ENCODE measurements at regions not wholly inside any gene's neighbourhood (a gene's known extent, or its start where the extent isn't known, plus 50 kb on each side); places are given as distances from the start of the nearest gene placed in this dataset.

GRCh38 chr3:101065962-101066361 is 72.7 kb upstream of the ABI3BP start:
- Histone ChIP-seq H3K4me3 (ENCODE audit: insufficient read depth in 1 of 2, low read depth in 1 of 2, low read length in 2 of 2) (peak overlapping the region in 1 of 2 experiments; percentile 42), H3K4ac (ENCODE audit: low read depth in 1 of 2, low read length in 2 of 2) (no peak overlapping the region), H3K79me1 (replicated peaks; ENCODE audit: low read length, poor library complexity, severe bottlenecking) (no peaks in the 10 kb centered on the region), H3K14ac (ENCODE audit: low read length in 2 of 2) (no peak overlapping the region), H2BK15ac (ENCODE audit: low read depth, poor library complexity, severe bottlenecking) (no peak overlapping the region), H2BK12ac (ENCODE audit: low read length in 2 of 2) (no peak overlapping the region), H3K4me1 (ENCODE audit: control insufficient read depth, insufficient read depth, low read depth, low read length) (peaks cover 4% of the 10 kb centered on the region), H3K18ac (ENCODE audit: low read depth in 1 of 2, low read length in 2 of 2) (no peak overlapping the region), H3K27me3 (ENCODE audit: control insufficient read depth in 1 of 2, insufficient read depth in 1 of 2, low read length in 2 of 2) (no peaks in the 10 kb centered on the region), H2AFZ (ENCODE audit: low read depth, low read length) (no peak overlapping the region), H4K8ac (ENCODE audit: low read length) (no peak overlapping the region), H2BK5ac (ENCODE audit: low read depth, low read length, poor library complexity, severe bottlenecking) (no peak overlapping the region), H4K91ac (ENCODE audit: low read length) (no peak overlapping the region), H3K23ac (ENCODE audit: low read length in 2 of 2) (no peak overlapping the region), H3K27ac (ENCODE audit: low read length, poor library complexity, severe bottlenecking) (peak overlapping the region; percentile 89), H2BK120ac (ENCODE audit: low read depth, low read length) (no peak overlapping the region), H3K36me3 (ENCODE audit: control insufficient read depth in 1 of 2, insufficient read depth in 2 of 2, low read depth in 1 of 2, low read length in 2 of 2) (no peaks in the 10 kb centered on the region), H3K4me2 (ENCODE audit: low read length, poor library complexity, severe bottlenecking) (no peak overlapping the region), H3K9me3 (ENCODE audit: control insufficient read depth, low read length) (no peaks in the 10 kb centered on the region), H2AK5ac (ENCODE audit: low read length, severe bottlenecking) (no peak overlapping the region), H3K9ac (ENCODE audit: low read length) (peak overlapping the region; percentile 78)
- 50% methylated on average over 3 of the region's 3 CpGs for WGBS
- peak; percentile 84 for DNase-seq

- Histone ChIP-seq H3K36me3 (ENCODE audit: control insufficient read depth in 1 of 2, insufficient read depth in 2 of 2, low read depth in 1 of 2, low read length in 2 of 2) (no peaks in the 10 kb centered on the region), H4K8ac (ENCODE audit: low read length) (no peak overlapping the region), H4K91ac (ENCODE audit: low read length) (no peak overlapping the region), H3K4ac (ENCODE audit: low read depth in 1 of 2, low read length in 2 of 2) (no peak overlapping the region), H2BK120ac (ENCODE audit: low read depth, low read length) (no peak overlapping the region), H3K18ac (ENCODE audit: low read depth in 1 of 2, low read length in 2 of 2) (no peak overlapping the region), H3K4me1 (ENCODE audit: control insufficient read depth, insufficient read depth, low read depth, low read length) (peaks cover 2% of the 10 kb centered on the region), H2AK5ac (ENCODE audit: low read length, severe bottlenecking) (no peak overlapping the region), H3K9me3 (ENCODE audit: control insufficient read depth, low read length) (peaks cover 12% of the 10 kb centered on the region), H3K4me2 (ENCODE audit: low read length, poor library complexity, severe bottlenecking) (no peak overlapping the region), H3K14ac (ENCODE audit: low read length in 2 of 2) (no peak overlapping the region), H2AFZ (ENCODE audit: low read depth, low read length) (no peak overlapping the region), H3K79me1 (replicated peaks; ENCODE audit: low read length, poor library complexity, severe bottlenecking) (no peaks in the 10 kb centered on the region), H3K9ac (ENCODE audit: low read length) (no peak overlapping the region), H3K23ac (ENCODE audit: low read length in 2 of 2) (no peak overlapping the region), H2BK5ac (ENCODE audit: low read depth, low read length, poor library complexity, severe bottlenecking) (no peak overlapping the region), H2BK15ac (ENCODE audit: low read depth, poor library complexity, severe bottlenecking) (no peak overlapping the region), H3K27me3 (ENCODE audit: control insufficient read depth in 1 of 2, insufficient read depth in 1 of 2, low read length in 2 of 2) (no peaks in the 10 kb centered on the region), H3K4me3 (ENCODE audit: insufficient read depth in 1 of 2, low read depth in 1 of 2, low read length in 2 of 2) (no peak overlapping the region), H2BK12ac (ENCODE audit: low read length in 2 of 2) (no peak overlapping the region), H3K27ac (ENCODE audit: low read length, poor library complexity, severe bottlenecking) (no peak overlapping the region)
- no peak for DNase-seq
Observed at GRCh38 chr3:101063401-101063800, 70.2 kb upstream of the ABI3BP start.

GRCh38 chr3:101061312-101061711 is 68.1 kb upstream of the ABI3BP start:
- Histone ChIP-seq H3K36me3 (ENCODE audit: control insufficient read depth in 1 of 2, insufficient read depth in 2 of 2, low read depth in 1 of 2, low read length in 2 of 2) (no peaks in the 10 kb centered on the region), H3K27ac (ENCODE audit: low read length, poor library complexity, severe bottlenecking) (no peak overlapping the region), H2AK5ac (ENCODE audit: low read length, severe bottlenecking) (no peak overlapping the region), H2BK120ac (ENCODE audit: low read depth, low read length) (no peak overlapping the region), H3K79me1 (replicated peaks; ENCODE audit: low read length, poor library complexity, severe bottlenecking) (no peaks in the 10 kb centered on the region), H3K4me1 (ENCODE audit: control insufficient read depth, insufficient read depth, low read depth, low read length) (no peaks in the 10 kb centered on the region), H2AFZ (ENCODE audit: low read depth, low read length) (no peak overlapping the region), H4K91ac (ENCODE audit: low read length) (no peak overlapping the region), H2BK12ac (ENCODE audit: low read length in 2 of 2) (no peak overlapping the region), H3K18ac (ENCODE audit: low read depth in 1 of 2, low read length in 2 of 2) (no peak overlapping the region), H4K8ac (ENCODE audit: low read length) (no peak overlapping the region), H2BK5ac (ENCODE audit: low read depth, low read length, poor library complexity, severe bottlenecking) (no peak overlapping the region), H3K23ac (ENCODE audit: low read length in 2 of 2) (no peak overlapping the region), H3K4me3 (ENCODE audit: insufficient read depth in 1 of 2, low read depth in 1 of 2, low read length in 2 of 2) (no peak overlapping the region), H3K4ac (ENCODE audit: low read depth in 1 of 2, low read length in 2 of 2) (no peak overlapping the region), H3K4me2 (ENCODE audit: low read length, poor library complexity, severe bottlenecking) (no peak overlapping the region), H3K14ac (ENCODE audit: low read length in 2 of 2) (no peak overlapping the region), H3K9me3 (ENCODE audit: control insufficient read depth, low read length) (peaks cover 24% of the 10 kb centered on the region), H3K27me3 (ENCODE audit: control insufficient read depth in 1 of 2, insufficient read depth in 1 of 2, low read length in 2 of 2) (no peaks in the 10 kb centered on the region), H2BK15ac (ENCODE audit: low read depth, poor library complexity, severe bottlenecking) (no peak overlapping the region), H3K9ac (ENCODE audit: low read length) (no peak overlapping the region)
- no peak for DNase-seq
- 88% methylated on average over 1 of the region's 1 CpG for WGBS

GRCh38 chr3:101050866-101051265 is 57.6 kb upstream of the ABI3BP start:
- peaks cover 3% of the 10 kb centered on the region for H3K9me3 ChIP-seq (ENCODE audit: control insufficient read depth, low read length)
- H3K79me1 ChIP-seq (replicated peaks; ENCODE audit: low read length, poor library complexity, severe bottlenecking), result no peaks in the 10 kb centered on the region
- no peak overlapping the region for H3K4me3 ChIP-seq (ENCODE audit: insufficient read depth in 1 of 2, low read depth in 1 of 2, low read length in 2 of 2)
- H3K4me2 ChIP-seq (ENCODE audit: low read length, poor library complexity, severe bottlenecking), result no peak overlapping the region
- H2BK5ac ChIP-seq (ENCODE audit: low read depth, low read length, poor library complexity, severe bottlenecking), result no peak overlapping the region
- no peaks in the 10 kb centered on the region for H3K36me3 ChIP-seq (ENCODE audit: control insufficient read depth in 1 of 2, insufficient read depth in 2 of 2, low read depth in 1 of 2, low read length in 2 of 2)
- H2AFZ ChIP-seq (ENCODE audit: low read depth, low read length), result no peak overlapping the region
- H4K8ac ChIP-seq (ENCODE audit: low read length), result no peak overlapping the region
- no peaks in the 10 kb centered on the region for H3K27me3 ChIP-seq (ENCODE audit: control insufficient read depth in 1 of 2, insufficient read depth in 1 of 2, low read length in 2 of 2)
- no peak overlapping the region for H4K91ac ChIP-seq (ENCODE audit: low read length)
- H2BK120ac ChIP-seq (ENCODE audit: low read depth, low read length), result no peak overlapping the region
- DNase-seq, result no peak
- no peak overlapping the region for H3K23ac ChIP-seq (ENCODE audit: low read length in 2 of 2)
- H3K18ac ChIP-seq (ENCODE audit: low read depth in 1 of 2, low read length in 2 of 2), result no peak overlapping the region
- H2BK12ac ChIP-seq (ENCODE audit: low read length in 2 of 2), result no peak overlapping the region
- no peak overlapping the region for H3K14ac ChIP-seq (ENCODE audit: low read length in 2 of 2)
- no peak overlapping the region for H2BK15ac ChIP-seq (ENCODE audit: low read depth, poor library complexity, severe bottlenecking)
- no peak overlapping the region for H3K4ac ChIP-seq (ENCODE audit: low read depth in 1 of 2, low read length in 2 of 2)
- no peaks in the 10 kb centered on the region for H3K4me1 ChIP-seq (ENCODE audit: control insufficient read depth, insufficient read depth, low read depth, low read length)
- no peak overlapping the region for H3K27ac ChIP-seq (ENCODE audit: low read length, poor library complexity, severe bottlenecking)
- H3K9ac ChIP-seq (ENCODE audit: low read length), result no peak overlapping the region
- 97% methylated on average over 4 of the region's 4 CpGs for WGBS
- no peak overlapping the region for H2AK5ac ChIP-seq (ENCODE audit: low read length, severe bottlenecking)
